ENCODE measurements at regions not wholly inside any gene's neighbourhood (a gene's known extent, or its start where the extent isn't known, plus 50 kb on each side); places are given as distances from the start of the nearest gene placed in this dataset.

- Histone ChIP-seq H3K4me2 (ENCODE audit: low read depth, low read length, poor library complexity, severe bottlenecking) (no peak overlapping the region), H3F3A (ENCODE audit: insufficient read depth) (no peaks in the 10 kb centered on the region), H3K27me3 (ENCODE audit: low read length) (no peaks in the 10 kb centered on the region), H3K9me3 (ENCODE audit: insufficient read depth, low read length) (no peaks in the 10 kb centered on the region), H3K27ac (ENCODE audit: low read depth, low read length) (no peak overlapping the region), H3K36me3 (ENCODE audit: low read length) (no peaks in the 10 kb centered on the region), H3K9ac (ENCODE audit: low read length) (no peak overlapping the region), H3K9me2 (replicated peaks; ENCODE audit: insufficient read depth, low read length) (no peaks in the 10 kb centered on the region), H3K4me3 (ENCODE audit: insufficient read depth, low read length, poor library complexity, severe bottlenecking) (no peak overlapping the region), H2AFZ (ENCODE audit: low read depth, low read length, severe bottlenecking) (no peak overlapping the region), H3K79me2 (ENCODE audit: insufficient read depth, low read length) (no peaks in the 10 kb centered on the region), H4K20me1 (ENCODE audit: low read depth, low read length) (no peaks in the 10 kb centered on the region)
- no peak for TF ChIP-seq EZH2phosphoT487 (conservative IDR thresholded peaks at IDR 0.05; ENCODE audit: low read length)
- TF ChIP-seq, protein P1, sequence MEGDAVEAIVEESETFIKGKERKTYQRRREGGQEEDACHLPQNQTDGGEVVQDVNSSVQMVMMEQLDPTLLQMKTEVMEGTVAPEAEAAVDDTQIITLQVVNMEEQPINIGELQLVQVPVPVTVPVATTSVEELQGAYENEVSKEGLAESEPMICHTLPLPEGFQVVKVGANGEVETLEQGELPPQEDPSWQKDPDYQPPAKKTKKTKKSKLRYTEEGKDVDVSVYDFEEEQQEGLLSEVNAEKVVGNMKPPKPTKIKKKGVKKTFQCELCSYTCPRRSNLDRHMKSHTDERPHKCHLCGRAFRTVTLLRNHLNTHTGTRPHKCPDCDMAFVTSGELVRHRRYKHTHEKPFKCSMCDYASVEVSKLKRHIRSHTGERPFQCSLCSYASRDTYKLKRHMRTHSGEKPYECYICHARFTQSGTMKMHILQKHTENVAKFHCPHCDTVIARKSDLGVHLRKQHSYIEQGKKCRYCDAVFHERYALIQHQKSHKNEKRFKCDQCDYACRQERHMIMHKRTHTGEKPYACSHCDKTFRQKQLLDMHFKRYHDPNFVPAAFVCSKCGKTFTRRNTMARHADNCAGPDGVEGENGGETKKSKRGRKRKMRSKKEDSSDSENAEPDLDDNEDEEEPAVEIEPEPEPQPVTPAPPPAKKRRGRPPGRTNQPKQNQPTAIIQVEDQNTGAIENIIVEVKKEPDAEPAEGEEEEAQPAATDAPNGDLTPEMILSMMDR (IDR thresholded peaks at IDR 0.05; ENCODE audit: insufficient read depth, low read length, poor library complexity, severe bottlenecking), result no peak
Measured at GRCh38 chr5:7324919-7325318, 71.0 kb upstream of the ADCY2 start.

DNA sequence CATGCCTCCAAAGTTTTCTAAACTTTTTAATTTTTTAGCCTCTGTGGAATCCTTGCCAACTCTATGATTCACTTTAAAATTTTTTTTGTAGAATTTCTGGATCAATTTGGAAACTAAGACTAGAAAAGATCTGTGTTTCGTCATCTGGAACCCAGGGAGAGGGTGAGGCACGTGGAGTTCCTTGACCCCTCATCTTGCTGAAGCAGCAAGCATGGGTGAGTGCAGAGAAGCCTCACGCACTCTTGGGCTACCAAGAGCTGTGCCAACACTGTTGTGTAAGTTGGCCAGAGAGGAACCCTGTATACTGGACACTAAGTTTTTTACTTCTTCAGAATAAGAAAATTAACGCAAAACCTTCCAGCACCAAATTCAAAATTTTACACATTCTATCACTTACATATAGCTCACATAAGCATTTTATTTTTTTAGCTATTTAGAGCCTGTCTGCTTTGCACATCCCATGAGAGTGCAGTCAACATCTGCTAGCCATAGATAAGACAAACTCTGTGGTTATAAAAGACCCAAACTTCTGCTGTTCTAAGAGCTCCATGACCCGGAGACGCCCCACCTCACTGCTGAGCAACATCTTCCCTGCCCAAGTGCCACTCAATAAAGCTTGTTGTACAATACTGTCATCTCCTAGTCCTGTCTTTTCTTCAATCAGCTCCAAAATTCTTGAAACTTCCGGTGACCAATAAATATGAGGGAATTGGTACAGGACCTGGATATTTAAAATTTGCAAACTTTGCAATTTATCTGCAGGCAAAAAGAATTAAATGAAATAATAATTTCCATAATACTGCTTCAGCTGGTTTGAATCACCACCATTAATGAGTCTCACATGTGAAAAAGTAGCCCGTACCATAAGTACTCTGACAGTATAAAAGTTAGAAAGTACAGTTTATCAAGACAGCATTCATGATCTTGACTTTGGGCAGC lies 69.7 kb upstream of the ADCY2 start:
- Histone ChIP-seq H3K27me3 (ENCODE audit: low read length) (no peaks in the 10 kb centered on the region), H3K79me2 (ENCODE audit: insufficient read depth, low read length) (no peaks in the 10 kb centered on the region), H3K9me2 (replicated peaks; ENCODE audit: insufficient read depth, low read length) (no peaks in the 10 kb centered on the region), H2AFZ (ENCODE audit: low read depth, low read length, severe bottlenecking) (no peak overlapping the region), H3K9ac (ENCODE audit: low read length) (no peak overlapping the region), H4K20me1 (ENCODE audit: low read depth, low read length) (no peaks in the 10 kb centered on the region), H3K9me3 (ENCODE audit: insufficient read depth, low read length) (no peaks in the 10 kb centered on the region), H3F3A (ENCODE audit: insufficient read depth) (no peaks in the 10 kb centered on the region), H3K4me2 (ENCODE audit: low read depth, low read length, poor library complexity, severe bottlenecking) (no peak overlapping the region), H3K36me3 (ENCODE audit: low read length) (no peaks in the 10 kb centered on the region), H3K27ac (ENCODE audit: low read depth, low read length) (no peak overlapping the region), H3K4me3 (ENCODE audit: insufficient read depth, low read length, poor library complexity, severe bottlenecking) (no peak overlapping the region)
- no peak for TF ChIP-seq EZH2phosphoT487 (conservative IDR thresholded peaks at IDR 0.05; ENCODE audit: low read length)
- TF ChIP-seq, protein P1 (IDR thresholded peaks at IDR 0.05; ENCODE audit: insufficient read depth, low read length, poor library complexity, severe bottlenecking), result no peak

DNA sequence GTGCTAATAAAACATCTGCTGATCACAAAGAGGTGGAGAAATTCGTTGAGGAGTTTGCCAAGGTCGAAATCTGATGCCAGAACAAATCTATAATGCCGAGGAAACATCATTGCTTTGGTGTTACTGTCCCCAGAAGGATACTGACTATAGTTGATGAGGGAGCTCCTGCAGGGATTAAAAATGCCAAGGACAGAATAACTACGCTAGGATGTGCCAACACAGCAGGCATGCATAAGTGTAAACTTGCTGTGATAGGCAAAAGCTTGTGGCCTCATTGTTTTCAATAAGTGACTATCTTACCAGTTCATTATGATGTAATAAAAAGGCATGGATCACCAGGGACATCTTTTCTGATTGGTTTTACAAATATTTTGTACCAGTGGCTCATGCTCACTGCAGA lies 66.8 kb upstream of the ADCY2 start:
- Histone ChIP-seq H3K36me3 (ENCODE audit: low read length) (no peaks in the 10 kb centered on the region), H3K79me2 (ENCODE audit: insufficient read depth, low read length) (no peaks in the 10 kb centered on the region), H3F3A (ENCODE audit: insufficient read depth) (no peaks in the 10 kb centered on the region), H3K27ac (ENCODE audit: low read depth, low read length) (no peak overlapping the region), H3K4me3 (ENCODE audit: insufficient read depth, low read length, poor library complexity, severe bottlenecking) (no peak overlapping the region), H4K20me1 (ENCODE audit: low read depth, low read length) (no peaks in the 10 kb centered on the region), H3K27me3 (ENCODE audit: low read length) (no peaks in the 10 kb centered on the region), H3K4me2 (ENCODE audit: low read depth, low read length, poor library complexity, severe bottlenecking) (no peak overlapping the region), H3K9me3 (ENCODE audit: insufficient read depth, low read length) (no peaks in the 10 kb centered on the region), H2AFZ (ENCODE audit: low read depth, low read length, severe bottlenecking) (no peak overlapping the region), H3K9me2 (replicated peaks; ENCODE audit: insufficient read depth, low read length) (no peaks in the 10 kb centered on the region), H3K9ac (ENCODE audit: low read length) (no peak overlapping the region)
- TF ChIP-seq, protein P1 (IDR thresholded peaks at IDR 0.05; ENCODE audit: insufficient read depth, low read length, poor library complexity, severe bottlenecking), result no peak
- TF ChIP-seq EZH2phosphoT487 (conservative IDR thresholded peaks at IDR 0.05; ENCODE audit: low read length), result no peak

All from SU-DHL-6 (cell line).